IPS-20b (cell line): ENCODE measurements at regions not wholly inside any gene's neighbourhood (a gene's known extent, or its start where the extent isn't known, plus 50 kb on each side); places are given as distances from the start of the nearest gene placed in this dataset.

Experiments
- H3K27ac ChIP-seq: one replicate; pipeline ENCODE4 v1.5.1; 2013; ENCODE audit warnings: low read length
- H3K27me3 ChIP-seq: 2 replicates; pipeline ENCODE4 v1.6.1; 2013; ENCODE audit warnings: mild to moderate bottlenecking, low read length, inconsistent platforms; ENCODE audit not compliant: insufficient read depth
- H3K36me3 ChIP-seq: 2 replicates; pipeline ENCODE4 v1.6.1; 2013; ENCODE audit warnings: low read depth, mild to moderate bottlenecking, inconsistent platforms, low read length, moderate library complexity; ENCODE audit not compliant: insufficient read depth
- H3K4me1 ChIP-seq: 2 replicates; pipeline ENCODE4 v1.6.1; 2013; ENCODE audit warnings: mild to moderate bottlenecking, control low read depth, inconsistent platforms, low read length, moderate library complexity; ENCODE audit not compliant: insufficient read depth
- H3K4me3 ChIP-seq: 2 replicates; pipeline ENCODE4 v1.5.1; 2013; ENCODE audit warnings: mild to moderate bottlenecking, low read length, inconsistent platforms
- H3K9ac ChIP-seq: 2 replicates; pipeline ENCODE4 v1.6.1; 2013; ENCODE audit warnings: low read depth, mild to moderate bottlenecking, inconsistent platforms, low read length, moderate library complexity
- H3K9me3 ChIP-seq: 2 replicates; pipeline ENCODE4 v1.6.1; 2013; ENCODE audit warnings: mild to moderate bottlenecking, low read depth, low read length, inconsistent platforms; ENCODE audit not compliant: insufficient read depth

- Histone ChIP-seq H3K36me3 (no peaks in the 10 kb centered on the region), H3K4me1 (peaks cover 16% of the 10 kb centered on the region; the same call in 1 of the 2 replicates), H3K27me3 (no peaks in the 10 kb centered on the region), H3K9me3 (no peaks in the 10 kb centered on the region), H3K27ac (no peak overlapping the region), H3K4me3 (no peak overlapping the region), H3K9ac (no peak overlapping the region)
These were observed 199.3 kb downstream of the OTOR start for GRCh38 chr20:16947479-16947878.

GRCh38 chr20:16951876-16952275, 203.7 kb downstream of the OTOR start:
- Histone ChIP-seq H3K27me3 (no peaks in the 10 kb centered on the region), H3K4me1 (peaks cover 6% of the 10 kb centered on the region; the same call in 1 of the 2 replicates), H3K4me3 (no peak overlapping the region), H3K27ac (no peak overlapping the region), H3K36me3 (no peaks in the 10 kb centered on the region), H3K9ac (no peak overlapping the region), H3K9me3 (no peaks in the 10 kb centered on the region)

- Histone ChIP-seq H3K4me1 (peaks cover 6% of the 10 kb centered on the region; the same call in 1 of the 2 replicates), H3K27me3 (no peaks in the 10 kb centered on the region), H3K9me3 (no peaks in the 10 kb centered on the region), H3K36me3 (no peaks in the 10 kb centered on the region), H3K9ac (no peak overlapping the region), H3K27ac (no peak overlapping the region), H3K4me3 (no peak overlapping the region)
These were observed 204.8 kb downstream of the OTOR start for GRCh38 chr20:16952965-16953364.

GRCh38 chr20:16953858-16954257, 205.7 kb downstream of the OTOR start:
- H3K4me3 ChIP-seq = no peak overlapping the region
- peaks cover 6% of the 10 kb centered on the region; the same call in 1 of the 2 replicates for H3K4me1 ChIP-seq
- no peaks in the 10 kb centered on the region for H3K36me3 ChIP-seq
- no peak overlapping the region for H3K27ac ChIP-seq
- H3K27me3 ChIP-seq = no peaks in the 10 kb centered on the region
- no peak overlapping the region for H3K9ac ChIP-seq
- H3K9me3 ChIP-seq = no peaks in the 10 kb centered on the region

- H3K4me1 ChIP-seq = peaks cover 6% of the 10 kb centered on the region; the same call in 1 of the 2 replicates
- H3K9ac ChIP-seq = no peak overlapping the region
- no peaks in the 10 kb centered on the region for H3K36me3 ChIP-seq
- no peaks in the 10 kb centered on the region for H3K27me3 ChIP-seq
- peaks cover 5% of the 10 kb centered on the region; the same call in 1 of the 2 replicates for H3K9me3 ChIP-seq
- H3K27ac ChIP-seq = no peak overlapping the region
- H3K4me3 ChIP-seq = no peak overlapping the region
These were observed 207.3 kb downstream of the OTOR start for GRCh38 chr20:16955462-16955861.

GRCh38 chr20:16955971-16956370, 207.8 kb downstream of the OTOR start:
- no peak overlapping the region for H3K4me3 ChIP-seq
- H3K27ac ChIP-seq = no peak overlapping the region
- peaks cover 8% of the 10 kb centered on the region for H3K9me3 ChIP-seq
- peaks cover 6% of the 10 kb centered on the region; the same call in 1 of the 2 replicates for H3K4me1 ChIP-seq
- H3K9ac ChIP-seq = no peak overlapping the region
- no peaks in the 10 kb centered on the region for H3K36me3 ChIP-seq
- H3K27me3 ChIP-seq = no peaks in the 10 kb centered on the region

- H3K36me3 ChIP-seq = no peaks in the 10 kb centered on the region
- H3K4me1 ChIP-seq = no peaks in the 10 kb centered on the region
- H3K4me3 ChIP-seq = no peak overlapping the region
- H3K27ac ChIP-seq = no peak overlapping the region
- H3K27me3 ChIP-seq = no peaks in the 10 kb centered on the region
- H3K9ac ChIP-seq = no peak overlapping the region
- H3K9me3 ChIP-seq = peaks cover 19% of the 10 kb centered on the region
These were observed 217.2 kb downstream of the OTOR start for GRCh38 chr20:16965401-16965800.

- Histone ChIP-seq H3K36me3 (no peaks in the 10 kb centered on the region), H3K4me3 (no peak overlapping the region), H3K9ac (no peak overlapping the region), H3K9me3 (peaks cover 11% of the 10 kb centered on the region; the same call in 1 of the 2 replicates), H3K27ac (no peak overlapping the region), H3K4me1 (no peaks in the 10 kb centered on the region), H3K27me3 (no peaks in the 10 kb centered on the region)
These were observed 218.2 kb downstream of the OTOR start for GRCh38 chr20:16966276-16966880.

GRCh38 chr20:16968099-16968498, 219.9 kb downstream of the OTOR start:
- Histone ChIP-seq H3K4me3 (no peak overlapping the region), H3K9ac (no peak overlapping the region), H3K27me3 (no peaks in the 10 kb centered on the region), H3K9me3 (no peaks in the 10 kb centered on the region; the same call in 1 of the 2 replicates), H3K36me3 (no peaks in the 10 kb centered on the region), H3K4me1 (no peaks in the 10 kb centered on the region), H3K27ac (no peak overlapping the region)

- Histone ChIP-seq H3K9me3 (no peaks in the 10 kb centered on the region), H3K27ac (no peak overlapping the region), H3K36me3 (no peaks in the 10 kb centered on the region), H3K27me3 (no peaks in the 10 kb centered on the region), H3K4me1 (no peaks in the 10 kb centered on the region), H3K9ac (no peak overlapping the region), H3K4me3 (no peak overlapping the region)
These were observed 222.6 kb downstream of the OTOR start for GRCh38 chr20:16970776-16971175.

GRCh38 chr20:16974080-16974854, 226.1 kb downstream of the OTOR start:
- no peaks in the 10 kb centered on the region for H3K27me3 ChIP-seq

GRCh38 chr20:16974855-16975162, 226.7 kb downstream of the OTOR start:
- Histone ChIP-seq H3K27me3 (no peaks in the 10 kb centered on the region), H3K36me3 (no peaks in the 10 kb centered on the region), H3K4me1 (no peaks in the 10 kb centered on the region), H3K9me3 (peaks cover 4% of the 10 kb centered on the region; the same call in 1 of the 2 replicates), H3K4me3 (no peak overlapping the region), H3K27ac (no peak overlapping the region), H3K9ac (no peak overlapping the region)

More at GRCh38 chr20:16974080-16974854, 226.1 kb downstream of the OTOR start:
- Histone ChIP-seq H3K36me3 (no peaks in the 10 kb centered on the region), H3K9ac (no peak overlapping the region), H3K27ac (no peak overlapping the region), H3K4me3 (no peak overlapping the region), H3K9me3 (peaks cover 4% of the 10 kb centered on the region; the same call in 1 of the 2 replicates), H3K4me1 (no peaks in the 10 kb centered on the region)
